Stimulated activated CD4-positive, alpha-beta T cell treated with anti-CD3 and anti-CD28 coated beads, Interleukin-15, amount 100 ng/mL, for 1 hour (primary cell): ENCODE measurements at regions not wholly inside any gene's neighbourhood (a gene's known extent, or its start where the extent isn't known, plus 50 kb on each side); places are given as distances from the start of the nearest gene placed in this dataset.
A peak's percentile ranks its signal among the peaks of the same experiment; 100 is the strongest.

Experiments
- DNase-seq, 2 donors: peaks; one replicate each; pipeline ENCODE4 v3.0.0-alpha.2; 2020; ENCODE audit warnings: low read depth in 1 of 2, low spot score in 1 of 2

DNA sequence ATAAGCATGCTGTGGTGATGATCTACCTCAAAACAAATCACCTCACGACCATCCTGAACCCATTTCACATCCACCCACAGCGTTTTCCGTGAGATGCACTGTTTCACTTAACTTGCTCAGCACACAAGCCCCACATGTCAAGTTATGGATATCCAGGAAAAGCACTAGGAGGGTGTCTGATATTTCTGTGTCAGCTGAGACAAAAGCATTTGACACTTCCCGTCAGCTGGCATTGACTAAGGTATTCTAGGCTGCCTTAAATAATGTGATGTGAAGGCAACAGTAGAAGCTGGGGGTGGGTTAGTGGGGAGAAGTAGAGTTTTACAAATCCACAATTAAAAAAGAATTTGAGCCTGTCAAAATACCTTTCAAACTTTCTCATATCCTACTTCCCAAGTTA is 68.7 kb upstream of the MDFIC start:
- DNase-seq: no peak

- DNase-seq: no peak
Measured at GRCh38 chr7:114854369-114854768, 67.5 kb upstream of the MDFIC start.

GRCh38 chr7:114856625-114857024 is 65.3 kb upstream of the MDFIC start:
- DNase-seq: no peak

DNA sequence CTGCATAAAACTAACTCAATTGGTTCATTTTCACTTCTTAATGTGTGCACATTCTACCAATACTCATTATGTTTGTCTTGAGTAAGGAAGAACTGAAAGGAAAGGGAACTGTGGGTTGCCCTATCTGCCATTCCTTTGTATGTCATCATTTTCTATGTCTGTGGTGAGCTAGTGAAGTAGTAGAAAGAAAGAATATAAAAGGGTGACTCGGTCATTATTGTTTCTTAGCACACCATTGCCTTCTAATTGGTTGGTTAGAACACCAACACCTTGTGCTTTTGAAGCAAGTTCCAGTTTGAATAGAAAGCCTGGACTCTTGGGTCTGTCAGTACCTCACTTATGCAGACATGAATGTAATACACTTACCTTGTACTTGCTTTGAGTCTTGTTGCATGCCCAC is 64.3 kb upstream of the MDFIC start:
- no peak for DNase-seq

GRCh38 chr7:114859477-114859876 is 62.4 kb upstream of the MDFIC start:
- DNase-seq: no peak

DNA sequence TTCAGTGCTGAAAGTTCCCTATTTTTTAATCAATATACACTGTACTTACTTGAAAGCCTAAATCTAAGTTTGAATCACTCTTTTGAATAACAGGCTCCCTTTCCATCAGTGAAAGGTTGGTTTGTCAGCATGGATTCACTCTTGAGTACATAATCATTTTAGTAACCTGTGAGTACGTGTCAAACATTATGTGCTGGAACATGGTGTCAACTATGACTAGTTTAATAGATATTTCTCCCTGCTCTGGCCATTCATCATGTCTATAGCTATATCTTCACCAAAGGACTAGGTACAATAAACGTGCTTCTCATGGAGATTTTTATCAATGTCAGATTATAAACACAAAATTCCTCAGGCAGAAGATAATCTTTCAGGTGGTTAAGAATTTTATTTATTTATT is 61.7 kb upstream of the MDFIC start:
- DNase-seq: no peak

DNA sequence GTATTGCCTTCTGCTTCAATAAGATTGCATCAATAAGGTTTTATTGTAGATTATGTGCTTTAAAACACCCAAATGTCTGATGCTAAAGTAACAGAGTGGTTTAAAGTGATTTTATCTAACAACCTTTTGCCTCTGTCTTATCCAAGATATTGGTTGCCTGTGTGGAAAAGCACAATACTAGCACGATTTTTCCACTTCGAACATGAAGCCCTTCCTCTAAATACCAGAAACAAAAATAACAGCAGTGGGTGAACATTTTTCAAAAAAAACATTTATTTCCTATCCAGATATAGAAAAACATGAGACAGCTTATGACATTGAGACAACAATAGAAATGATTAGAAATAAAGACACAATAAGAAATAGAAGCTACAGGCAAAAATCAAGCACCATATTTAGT is 59.5 kb upstream of the MDFIC start:
- DNase-seq: no peak

DNA sequence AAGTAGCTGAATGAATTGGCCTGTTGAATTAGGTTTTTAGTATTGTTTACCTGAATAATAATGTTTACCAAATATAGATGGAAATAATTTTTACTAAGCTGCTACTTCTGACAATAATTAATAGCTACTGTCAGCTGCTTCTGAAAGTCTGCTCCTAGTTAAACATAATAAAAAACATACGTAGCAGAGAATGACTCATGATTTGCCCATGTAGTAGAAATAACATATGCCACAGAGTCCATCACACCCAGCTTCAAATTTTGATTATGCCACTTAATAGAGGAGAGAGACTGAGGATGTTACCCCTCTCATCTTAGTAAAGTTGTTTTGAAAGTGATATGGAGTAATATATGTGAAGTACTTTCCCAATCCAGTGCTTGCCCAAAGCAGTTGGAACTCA is 57.6 kb upstream of the MDFIC start:
- DNase-seq: no peak

DNA sequence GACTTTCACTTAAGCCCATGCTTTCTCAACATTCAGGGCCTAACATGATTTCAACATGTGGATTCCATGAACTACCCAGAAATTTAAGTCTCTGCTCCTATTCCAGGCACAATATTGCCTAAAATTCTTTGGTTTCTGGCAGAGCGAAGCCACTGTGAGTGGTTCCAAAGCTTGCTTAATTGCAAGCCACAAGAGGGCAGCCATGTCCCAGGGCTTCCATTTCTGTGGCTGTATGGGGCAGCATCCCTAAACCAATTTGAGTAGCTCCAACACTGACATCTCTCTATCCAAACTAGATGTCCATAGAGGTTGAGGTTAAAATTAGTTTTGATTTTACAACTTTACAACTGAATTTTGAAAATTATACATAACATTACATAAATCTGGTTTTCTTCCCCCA is 56.3 kb upstream of the MDFIC start:
- peak; percentile 23 to 44 for DNase-seq
